BJ (cell line): ENCODE measurements at regions not wholly inside any gene's neighbourhood (a gene's known extent, or its start where the extent isn't known, plus 50 kb on each side); places are given as distances from the start of the nearest gene placed in this dataset.

Experiments
- CTCF ChIA-PET: fragments of 350-600 bp; formaldehyde crosslinking; extraction: SDS; loops from one replicate; lab custom pipeline; 2021; ENCODE audit warnings: antibody characterized with exemption, inconsistent platforms; lab: Yijun Ruan, JAX
- POLR2A ChIA-PET: fragments of 300-600 bp; sonication (Branson Sonifier 250); formaldehyde crosslinking; extraction: SDS; loops from one replicate; lab custom pipeline; 2021; ENCODE audit warnings: antibody characterized with exemption; lab: Charles Lee
- DNase-seq: peaks from one replicate; pipeline ENCODE4 v3.0.0-alpha.2; 2011; ENCODE audit warnings: low read depth
- H3K27me3 ChIP-seq: 2 replicates; pipeline ENCODE4 v1.6.0; 2011; ENCODE audit warnings: low read length; ENCODE audit not compliant: control insufficient read depth, insufficient read depth
- H3K36me3 ChIP-seq: 2 replicates; pipeline ENCODE4 v1.5.1; 2011; ENCODE audit warnings: low read length; ENCODE audit not compliant: control insufficient read depth, insufficient read depth
- H3K4me3 ChIP-seq: 2 replicates; pipeline ENCODE4 v1.5.1; 2011; ENCODE audit warnings: low read depth, mild to moderate bottlenecking, control low read depth, low read length
- TF ChIP-seq, protein P1 (sequence below): IDR thresholded peaks from 2 replicates; pipeline ENCODE4 v1.5.1; 2011; ENCODE audit warnings: low read depth, mild to moderate bottlenecking, control low read depth, inconsistent platforms, low read length, moderate library complexity; ENCODE audit not compliant: insufficient read depth

DNA sequence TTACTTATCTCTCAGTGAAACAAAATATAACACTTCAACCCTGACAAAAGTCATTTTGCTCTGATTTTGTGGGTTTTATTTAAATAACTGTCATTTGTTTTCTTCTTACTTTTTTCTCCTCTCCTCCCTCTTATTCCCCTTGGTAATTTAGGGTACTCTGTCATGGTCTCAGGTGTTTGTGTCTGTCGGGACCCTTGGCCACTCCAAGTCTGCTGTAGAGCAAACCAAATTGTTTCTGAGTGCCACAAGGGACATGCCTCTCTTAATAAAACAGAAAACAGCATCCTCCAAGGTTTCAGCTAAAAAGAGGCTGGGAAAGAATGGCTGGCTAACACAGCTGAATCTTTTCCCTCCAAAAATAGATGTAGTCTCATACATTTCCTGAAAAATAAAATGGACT, 573.1 kb upstream of the KLF12 start:
- CTCF ChIA-PET, result no interaction called here

DNA sequence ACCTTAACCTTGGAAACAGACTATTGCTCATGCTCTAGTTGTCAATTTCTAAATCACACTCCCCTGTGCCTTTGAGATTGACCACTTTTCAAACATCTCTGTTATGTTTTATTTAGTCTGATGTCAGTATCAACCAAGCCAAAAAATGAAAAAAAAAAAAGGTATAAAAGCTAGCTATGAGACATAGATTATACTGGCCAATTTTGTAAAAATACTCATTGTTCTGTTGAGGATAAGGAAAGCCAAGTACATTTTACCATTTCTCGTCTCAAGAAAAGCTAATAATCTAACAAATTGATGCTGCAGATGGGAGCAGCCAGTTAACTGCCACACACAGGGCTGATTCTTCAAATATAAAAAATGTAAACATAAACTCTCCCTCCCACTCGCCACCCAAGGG, 572.6 kb upstream of the KLF12 start:
- TF ChIP-seq, protein P1, sequence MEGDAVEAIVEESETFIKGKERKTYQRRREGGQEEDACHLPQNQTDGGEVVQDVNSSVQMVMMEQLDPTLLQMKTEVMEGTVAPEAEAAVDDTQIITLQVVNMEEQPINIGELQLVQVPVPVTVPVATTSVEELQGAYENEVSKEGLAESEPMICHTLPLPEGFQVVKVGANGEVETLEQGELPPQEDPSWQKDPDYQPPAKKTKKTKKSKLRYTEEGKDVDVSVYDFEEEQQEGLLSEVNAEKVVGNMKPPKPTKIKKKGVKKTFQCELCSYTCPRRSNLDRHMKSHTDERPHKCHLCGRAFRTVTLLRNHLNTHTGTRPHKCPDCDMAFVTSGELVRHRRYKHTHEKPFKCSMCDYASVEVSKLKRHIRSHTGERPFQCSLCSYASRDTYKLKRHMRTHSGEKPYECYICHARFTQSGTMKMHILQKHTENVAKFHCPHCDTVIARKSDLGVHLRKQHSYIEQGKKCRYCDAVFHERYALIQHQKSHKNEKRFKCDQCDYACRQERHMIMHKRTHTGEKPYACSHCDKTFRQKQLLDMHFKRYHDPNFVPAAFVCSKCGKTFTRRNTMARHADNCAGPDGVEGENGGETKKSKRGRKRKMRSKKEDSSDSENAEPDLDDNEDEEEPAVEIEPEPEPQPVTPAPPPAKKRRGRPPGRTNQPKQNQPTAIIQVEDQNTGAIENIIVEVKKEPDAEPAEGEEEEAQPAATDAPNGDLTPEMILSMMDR, result no peak
- Histone ChIP-seq H3K27me3 (no peaks in the 10 kb centered on the region), H3K4me3 (no peak overlapping the region), H3K36me3 (no peaks in the 10 kb centered on the region)
- DNase-seq, result no peak
- POLR2A ChIA-PET, result no interaction called here
- CTCF ChIA-PET, result no interaction called here

More for the DNA sequence above, 573.1 kb upstream of the KLF12 start:
- POLR2A ChIA-PET, result no interaction called here
- Histone ChIP-seq H3K27me3 (no peaks in the 10 kb centered on the region), H3K36me3 (no peaks in the 10 kb centered on the region), H3K4me3 (no peak overlapping the region)
- no peak for DNase-seq
- TF ChIP-seq, protein P1, result no peak

DNA sequence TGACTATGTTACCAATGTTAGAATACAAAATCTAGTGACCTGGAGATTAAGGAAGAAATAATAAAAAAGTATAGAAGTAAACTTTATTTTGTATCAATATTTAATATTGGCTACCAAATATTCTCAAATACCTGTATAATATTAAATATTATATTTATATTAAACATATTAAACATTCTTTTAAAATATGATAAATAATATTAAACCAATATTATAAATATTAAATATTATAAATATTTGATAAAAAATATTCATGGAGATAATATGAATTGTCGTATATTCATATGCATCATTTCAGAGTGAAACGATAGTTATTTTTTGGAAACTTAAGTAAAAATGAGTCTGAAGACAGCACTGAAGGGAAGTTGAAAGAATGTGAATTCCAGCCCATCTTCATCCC, 571.2 kb upstream of the KLF12 start:
- DNase-seq, result no peak
- TF ChIP-seq, protein P1, result no peak
- ChIA-PET POLR2A (no interaction called here), CTCF (no interaction called here)
- Histone ChIP-seq H3K27me3 (no peaks in the 10 kb centered on the region), H3K4me3 (no peak overlapping the region), H3K36me3 (no peaks in the 10 kb centered on the region)

DNA sequence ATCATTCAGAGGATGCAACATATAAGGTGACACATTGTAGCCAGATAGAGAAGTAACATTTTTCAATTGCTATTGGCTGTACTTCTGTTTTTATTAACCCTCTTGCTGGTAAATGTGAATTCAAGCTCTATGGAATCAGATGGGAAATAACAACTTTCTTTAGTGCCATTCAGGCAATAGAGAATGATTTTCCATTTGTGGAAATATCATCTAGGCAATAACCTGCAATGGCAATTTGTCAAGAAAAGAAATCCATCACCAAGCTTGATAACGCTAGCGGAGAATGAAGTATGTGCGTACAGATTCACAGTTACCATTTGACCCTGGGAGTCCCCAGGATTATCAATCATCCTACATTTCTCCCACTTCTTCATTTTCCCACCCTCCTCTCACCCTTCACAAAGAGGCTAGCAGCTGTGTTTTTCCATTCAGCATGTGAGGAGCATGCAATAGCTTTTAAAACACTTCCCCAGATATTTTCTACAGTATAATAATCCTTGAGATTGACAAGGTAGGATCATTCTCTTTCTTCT, 569.7 kb upstream of the KLF12 start:
- ChIA-PET POLR2A (no interaction called here), CTCF (interaction anchor here (0.7 kb wide), 1 partner anchor 24 kb away, joined by 3 read pairs; no protein-coding TSS in a partner anchor)
- no peak overlapping the region for H3K4me3 ChIP-seq
- TF ChIP-seq, protein P1, result no peak
- H3K27me3 ChIP-seq, result no peaks in the 10 kb centered on the region
- DNase-seq, result no peak
- H3K36me3 ChIP-seq, result no peaks in the 10 kb centered on the region

- TF ChIP-seq, protein P1, result no peak
- no peak for DNase-seq
- Histone ChIP-seq H3K4me3 (no peak overlapping the region), H3K27me3 (no peaks in the 10 kb centered on the region; the same call in none of the 2 replicates), H3K36me3 (no peaks in the 10 kb centered on the region)
- ChIA-PET CTCF (no interaction called here), POLR2A (no interaction called here)
These were observed 562.1 kb upstream of the KLF12 start for GRCh38 chr13:74696148-74696922.
